Stimulated activated CD4-positive, alpha-beta T cell treated with anti-CD3 and anti-CD28 coated beads, Interleukin-12 subunit alpha, Interleukin-12 subunit beta, amount 100 ng/mL, for 48 hours (primary cell): ENCODE measurements at regions not wholly inside any gene's neighbourhood (a gene's known extent, or its start where the extent isn't known, plus 50 kb on each side); places are given as distances from the start of the nearest gene placed in this dataset.
"Not testable (repeated sequence)": the region's sequence is repeated elsewhere in the genome, so short reads cannot be mapped to it uniquely, and the experiment has no call there.

Experiments used
- DNase-seq, 3 donors: peaks; one replicate each; pipeline ENCODE4 v3.0.0-alpha.2; 2020; ENCODE audit warnings: low read depth in 2 of 3, low spot score in 1 of 3

DNA sequence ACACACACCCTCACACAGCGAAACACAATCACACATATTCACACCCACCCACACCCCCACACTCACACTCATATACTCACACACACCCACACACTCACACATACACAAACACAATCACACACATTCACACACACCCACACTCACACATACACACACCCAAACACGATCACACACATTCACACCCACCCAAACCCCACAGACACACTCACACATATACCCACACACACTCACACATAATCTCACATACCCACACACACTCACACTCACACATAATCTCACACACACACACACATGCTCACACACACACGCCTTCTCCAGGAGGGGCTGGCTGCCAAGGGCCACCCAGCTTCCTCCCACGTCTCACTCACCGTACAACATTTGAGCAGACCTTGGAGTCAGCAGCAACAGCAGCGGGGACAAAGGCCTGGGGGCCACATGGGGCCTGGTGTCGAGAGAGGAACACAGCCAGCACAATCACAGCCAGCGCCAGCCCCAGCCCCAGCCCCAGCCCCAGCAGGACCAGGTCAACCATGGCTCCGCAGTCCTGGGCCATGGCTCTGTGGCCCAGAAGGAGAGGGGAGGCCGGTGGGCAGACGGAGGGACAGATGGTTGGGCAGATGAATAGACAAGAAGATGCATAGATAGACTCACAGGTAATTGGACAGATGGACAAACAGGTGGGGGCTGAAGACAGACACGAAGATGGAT, 932.9 kb downstream of the TUBA3C start:
- not testable (repeated sequence) for DNase-seq

DNA sequence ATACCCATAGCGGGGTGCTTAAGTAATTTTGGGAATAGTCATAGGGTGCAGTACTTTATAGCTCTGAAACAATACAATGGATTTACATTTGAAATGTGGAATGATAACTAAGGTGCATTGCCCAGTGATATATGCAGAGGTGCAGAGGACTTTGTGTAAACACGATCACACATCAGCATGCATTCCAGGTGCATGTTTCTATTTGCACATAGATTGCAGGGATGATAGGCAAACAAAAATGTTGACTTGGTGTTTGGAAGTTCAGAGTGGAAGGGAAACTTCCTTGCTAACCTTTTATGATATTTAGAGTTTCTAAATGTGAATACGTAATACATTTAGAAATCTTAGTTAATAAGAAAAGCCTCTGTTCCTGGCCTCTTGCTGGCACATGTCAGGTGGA, 941.5 kb downstream of the TUBA3C start:
- not testable (repeated sequence) for DNase-seq

DNA sequence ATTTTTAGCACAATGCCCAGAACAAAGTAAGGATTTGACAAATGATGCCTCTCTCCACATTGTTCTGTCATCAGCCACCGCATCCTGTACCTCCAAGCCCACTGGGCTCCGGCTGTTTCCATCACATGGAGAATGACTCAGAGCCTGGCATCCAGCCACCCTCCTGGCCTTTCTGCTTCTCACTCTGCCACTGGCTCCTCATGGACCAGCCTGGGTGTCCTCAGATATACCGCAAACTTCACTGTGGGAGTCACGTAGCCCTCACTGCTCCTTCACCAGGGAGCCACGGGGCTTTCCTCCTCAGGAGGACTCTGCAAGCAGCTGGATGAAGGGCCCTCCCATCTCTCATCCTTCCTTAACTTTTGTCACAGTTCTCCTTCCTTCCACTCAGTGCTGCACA, 943.0 kb downstream of the TUBA3C start:
- DNase-seq = not testable (repeated sequence)

DNA sequence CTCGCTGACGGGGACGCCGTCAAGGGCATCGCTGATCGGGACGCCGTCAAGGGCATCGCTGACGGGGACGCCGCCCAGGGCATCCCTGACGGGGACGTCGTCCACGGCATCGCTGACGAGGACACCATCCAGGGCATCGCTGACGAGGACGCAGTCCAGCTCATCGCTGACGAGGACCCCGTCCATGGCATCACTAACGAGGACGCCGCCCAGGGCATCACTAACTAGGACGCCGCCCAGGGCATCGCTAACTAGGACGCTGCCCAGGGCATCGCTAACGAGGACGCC, 945.2 kb downstream of the TUBA3C start:
- DNase-seq = no peak

DNA sequence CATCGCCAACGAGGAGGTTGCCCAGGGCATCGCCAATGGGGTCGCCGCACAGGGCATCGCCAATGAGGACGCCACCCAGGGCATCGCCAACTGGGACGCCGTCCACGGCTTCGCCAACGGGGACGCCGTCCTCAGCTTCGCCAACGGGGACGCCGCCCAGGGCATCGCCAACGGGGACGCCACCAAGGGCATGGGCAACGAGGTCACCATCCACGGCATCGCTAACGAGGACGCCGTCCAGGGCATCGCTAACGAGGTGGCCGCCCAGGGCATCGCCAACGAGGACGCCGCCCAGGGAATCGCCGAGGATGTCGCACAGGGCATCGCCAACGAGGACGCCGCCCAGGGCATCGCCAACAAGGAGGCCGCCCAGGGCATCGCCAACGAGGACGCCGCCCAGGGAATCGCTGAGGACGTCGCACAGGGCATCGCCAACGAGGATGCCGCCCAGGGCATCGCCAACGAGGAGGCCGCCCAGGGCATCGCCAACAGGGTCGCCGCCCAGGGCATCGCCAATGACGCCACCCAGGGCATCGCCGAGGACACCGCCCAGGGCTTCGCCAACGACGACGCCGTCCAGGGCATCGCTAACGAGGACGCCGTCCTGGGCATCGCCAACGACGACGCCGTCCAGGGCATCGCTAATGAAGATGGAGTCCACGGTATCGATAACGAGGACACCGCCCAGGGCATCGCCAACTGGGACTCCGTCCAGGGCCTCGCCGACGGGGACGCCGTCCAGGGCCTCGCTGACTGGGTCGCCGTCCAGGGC, 945.7 kb downstream of the TUBA3C start:
- DNase-seq = no peak

DNA sequence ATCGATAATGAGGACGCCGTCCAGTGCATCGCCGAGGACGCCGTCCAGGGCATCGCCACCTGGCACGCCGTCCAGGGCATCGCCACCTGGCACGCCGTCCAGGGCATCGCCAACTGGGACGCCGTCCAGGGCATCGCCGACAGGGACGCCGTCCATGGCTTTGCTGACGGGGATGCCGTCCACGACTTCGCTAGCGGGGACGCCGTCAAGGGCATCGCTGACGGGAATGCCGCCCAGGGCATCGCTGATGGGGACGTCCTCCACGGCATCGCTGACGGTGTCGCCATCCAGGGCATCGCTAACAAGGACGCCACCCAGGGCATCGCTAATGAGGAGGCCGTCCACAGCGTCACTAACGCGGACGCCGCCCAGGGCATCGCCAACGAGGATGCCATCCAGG, 946.5 kb downstream of the TUBA3C start:
- no peak for DNase-seq

DNA sequence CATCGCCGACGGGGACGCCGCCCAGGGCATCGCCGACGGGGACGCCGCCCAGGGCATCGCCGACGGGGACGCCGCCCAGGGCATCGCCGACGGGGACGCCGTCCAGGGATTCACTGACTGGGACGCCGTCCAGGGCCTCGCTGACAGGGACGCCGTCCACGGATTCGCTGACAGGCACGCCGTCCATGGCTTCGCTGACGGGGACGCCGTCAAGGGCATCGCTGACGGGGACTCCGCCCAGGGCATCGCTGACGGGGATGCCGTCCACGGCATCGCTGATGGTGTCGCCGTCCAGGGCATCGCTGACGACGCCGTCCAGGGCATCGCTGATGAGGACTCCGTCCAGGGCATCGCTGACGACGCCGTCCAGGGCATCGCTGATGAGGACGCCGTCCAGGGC, 947.2 kb downstream of the TUBA3C start:
- DNase-seq = not testable (repeated sequence)

DNA sequence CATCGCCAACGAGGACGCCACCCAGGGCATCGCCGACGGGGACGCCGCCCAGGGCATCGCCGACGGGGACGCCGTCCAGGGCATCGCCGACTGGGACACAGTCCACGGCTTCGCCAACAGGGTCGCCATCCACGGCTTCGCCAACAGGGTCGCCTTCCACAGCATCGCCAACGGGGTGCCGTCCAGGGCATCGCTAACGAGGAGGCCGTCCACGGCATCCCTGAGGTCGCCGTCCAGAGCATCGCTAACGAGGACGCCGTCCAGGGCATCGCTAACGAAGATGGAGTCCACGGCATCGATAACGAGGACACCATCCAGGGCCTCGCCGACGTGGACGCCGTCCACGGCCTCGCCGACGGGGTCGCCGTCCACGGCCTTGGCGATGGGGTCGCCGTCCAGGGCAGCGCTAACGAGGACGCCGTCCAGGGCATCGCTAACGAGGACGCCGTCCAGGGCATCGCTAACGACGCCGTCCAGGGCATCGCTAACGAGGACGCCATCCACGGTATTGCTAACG, 947.8 kb downstream of the TUBA3C start:
- DNase-seq = no peak

DNA sequence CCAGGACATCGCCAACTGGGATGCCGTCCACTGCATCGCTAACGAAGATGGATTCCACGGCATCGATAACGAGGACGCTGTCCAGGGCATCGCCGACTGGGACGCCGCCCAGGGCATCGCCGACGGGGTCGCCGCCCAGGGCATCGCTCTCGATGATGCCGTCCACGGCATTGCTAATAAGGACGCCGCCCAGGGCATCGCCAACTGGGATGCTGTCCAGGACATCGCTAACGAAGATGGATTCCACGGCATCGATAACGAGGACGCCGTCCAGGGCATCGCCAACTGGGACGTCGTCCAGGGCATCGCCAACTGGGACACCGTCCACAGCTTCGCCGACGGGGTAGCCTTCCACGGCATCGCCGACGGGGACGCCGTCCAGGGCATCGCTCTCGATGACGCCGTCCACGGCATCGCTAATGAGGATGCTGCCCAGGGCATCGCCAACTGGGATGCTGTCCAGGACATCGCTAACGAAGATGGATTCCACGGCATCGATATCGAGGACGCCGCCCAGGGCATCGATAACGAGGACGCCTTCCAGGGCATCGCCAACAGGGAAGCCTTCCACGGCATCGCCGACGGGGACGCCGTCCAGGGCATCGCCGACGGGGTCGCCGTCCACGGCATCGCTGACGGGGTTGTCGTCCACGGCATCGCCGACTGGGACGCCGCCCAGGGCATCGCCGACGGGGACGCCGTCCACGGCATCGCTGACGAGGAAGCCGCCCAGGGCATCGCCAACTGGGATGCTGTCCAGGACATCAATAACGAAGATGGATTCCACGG, 948.4 kb downstream of the TUBA3C start:
- DNase-seq = no peak

DNA sequence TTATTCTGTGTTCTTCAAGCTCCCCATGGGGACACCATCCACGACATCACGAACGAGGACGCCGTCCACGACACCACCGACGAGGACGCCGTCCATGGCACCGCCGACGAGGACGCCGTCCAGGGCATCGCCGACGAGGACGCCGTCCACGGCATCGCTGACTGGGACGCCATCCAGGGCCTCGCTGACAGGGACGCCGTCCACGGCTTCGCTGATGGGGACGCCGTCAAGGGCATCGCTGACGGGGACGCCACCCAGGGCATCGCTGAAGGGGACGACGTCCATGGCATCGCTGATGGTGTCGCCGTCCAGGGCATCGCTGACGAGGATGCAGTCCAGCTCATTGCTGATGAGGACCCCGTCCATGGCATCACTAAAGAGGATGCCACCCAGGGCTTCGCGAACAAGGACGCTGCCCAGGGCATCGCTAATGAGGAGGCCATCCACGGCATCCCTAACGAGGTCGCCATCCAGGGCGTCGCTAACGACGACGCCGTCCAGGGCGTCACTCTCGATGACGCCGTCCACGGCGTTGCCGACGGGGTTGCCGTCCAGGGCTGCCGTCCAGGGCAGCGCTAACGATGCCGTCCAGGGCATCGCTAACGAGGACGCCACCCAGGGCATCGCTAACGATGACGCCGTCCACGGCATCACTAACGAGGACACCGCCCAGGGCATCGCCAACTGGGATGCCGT, 949.2 kb downstream of the TUBA3C start:
- no peak for DNase-seq

DNA sequence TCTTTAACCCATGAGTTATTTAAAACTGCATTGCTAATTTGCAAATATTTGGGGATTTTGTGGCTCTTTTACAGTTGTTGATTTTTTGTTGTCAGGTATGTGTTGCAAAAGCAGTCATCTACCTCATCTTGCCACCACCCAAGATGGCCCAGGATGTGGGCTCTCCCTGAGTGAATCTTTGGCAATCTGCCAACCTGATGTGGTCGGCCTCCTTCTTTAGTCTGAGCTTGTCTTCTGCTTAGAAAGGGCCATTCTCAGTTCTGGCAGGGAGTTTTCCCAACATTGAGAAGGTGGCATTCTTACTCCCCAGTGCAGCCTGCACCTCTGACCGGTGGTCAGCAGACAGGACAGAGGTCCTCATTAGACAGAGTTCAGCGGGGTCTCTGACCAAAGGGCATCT, 957.2 kb downstream of the TUBA3C start:
- DNase-seq = not testable (repeated sequence)

DNA sequence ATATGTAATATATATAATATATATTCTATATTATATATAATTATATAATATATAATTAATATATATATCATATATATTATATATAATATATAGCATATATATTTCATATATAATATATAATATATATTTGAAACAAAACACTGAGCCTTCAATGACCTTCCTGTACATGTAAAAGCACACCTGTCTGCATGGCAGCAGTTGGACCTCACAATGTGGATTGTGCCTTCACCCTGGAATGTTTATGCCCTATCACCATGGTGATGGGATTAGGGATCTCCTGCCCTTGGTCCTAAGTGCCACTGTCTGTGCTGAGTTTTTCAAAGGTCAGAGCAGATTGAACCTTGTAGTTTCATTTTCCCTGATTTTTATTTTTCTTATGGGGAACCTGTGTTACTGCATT, 966.9 kb downstream of the TUBA3C start:
- not testable (repeated sequence) for DNase-seq

DNA sequence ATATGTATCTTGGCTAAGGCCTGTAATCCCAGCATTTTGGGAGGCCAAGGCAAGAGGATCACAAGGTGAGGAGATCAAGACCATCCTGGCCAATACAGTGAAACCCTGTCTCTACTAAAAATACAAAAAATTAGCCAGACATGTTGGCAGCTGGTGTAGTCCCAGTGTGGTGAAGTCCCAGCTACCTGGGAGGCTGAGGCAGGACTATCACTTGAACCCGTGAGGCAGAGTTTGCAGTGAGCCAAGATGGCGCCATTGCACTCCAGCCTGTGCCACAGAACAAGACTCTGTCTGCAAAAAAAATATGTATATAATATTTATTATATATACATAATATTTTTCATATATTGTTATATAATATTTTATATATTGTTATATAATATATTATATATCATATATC, 968.1 kb downstream of the TUBA3C start:
- DNase-seq = not testable (repeated sequence)

DNA sequence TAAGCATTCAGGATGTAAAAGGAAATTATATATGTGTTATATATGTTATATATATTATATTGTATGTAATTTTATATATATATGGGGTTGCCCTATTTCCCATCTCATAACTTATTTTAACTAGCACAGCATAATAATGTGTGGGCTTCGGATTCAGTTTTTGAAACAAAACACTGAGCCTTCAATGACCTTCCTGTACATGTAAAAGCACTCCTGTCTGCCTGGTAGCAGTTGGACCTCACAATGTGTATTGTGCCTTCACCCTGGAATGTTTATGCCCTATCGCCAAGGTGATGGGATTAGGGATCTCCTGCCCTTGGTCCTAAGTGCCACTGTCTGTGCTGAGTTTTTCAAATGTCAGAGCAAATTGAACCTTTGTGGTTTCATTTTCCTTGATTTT, 968.8 kb downstream of the TUBA3C start:
- DNase-seq = peak in 1 of 3 donors; percentile 8

DNA sequence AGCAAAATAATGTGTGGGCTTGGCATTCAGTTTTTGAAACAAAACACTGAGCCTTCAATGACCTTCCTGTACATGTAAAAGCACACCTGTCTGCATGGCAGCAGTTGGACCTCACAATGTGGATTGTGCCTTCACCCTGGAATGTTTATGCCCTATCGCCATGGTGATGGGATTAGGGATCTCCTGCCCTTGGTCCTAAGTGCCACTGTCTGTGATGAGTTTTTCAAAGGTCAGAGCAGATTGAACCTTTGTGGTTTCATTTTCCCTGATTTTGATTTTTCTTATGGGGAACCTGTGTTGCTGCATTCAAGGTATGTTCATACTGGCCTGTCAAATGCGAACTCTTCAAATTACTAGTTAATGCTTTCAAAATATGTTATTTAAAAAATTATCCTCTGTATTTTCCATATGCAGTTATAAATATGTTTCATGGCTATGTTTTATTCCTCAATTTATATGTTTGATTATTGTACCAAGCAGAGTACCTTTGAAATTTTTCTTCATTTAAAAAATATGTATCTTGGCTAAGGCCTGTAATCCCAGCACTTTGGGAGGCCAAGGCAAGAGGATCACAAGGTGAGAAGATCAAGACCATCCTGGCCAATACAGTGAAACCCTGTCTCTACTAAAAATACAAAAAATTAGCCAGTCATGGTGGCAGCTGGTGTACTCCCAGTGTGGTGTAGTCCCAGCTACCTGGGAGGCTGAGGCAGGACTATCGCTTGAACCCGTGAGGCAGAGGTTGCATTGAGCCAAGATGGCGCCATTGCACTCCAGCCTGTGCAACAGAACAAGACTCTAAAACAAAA, 969.7 kb downstream of the TUBA3C start:
- not testable (repeated sequence) for DNase-seq

DNA sequence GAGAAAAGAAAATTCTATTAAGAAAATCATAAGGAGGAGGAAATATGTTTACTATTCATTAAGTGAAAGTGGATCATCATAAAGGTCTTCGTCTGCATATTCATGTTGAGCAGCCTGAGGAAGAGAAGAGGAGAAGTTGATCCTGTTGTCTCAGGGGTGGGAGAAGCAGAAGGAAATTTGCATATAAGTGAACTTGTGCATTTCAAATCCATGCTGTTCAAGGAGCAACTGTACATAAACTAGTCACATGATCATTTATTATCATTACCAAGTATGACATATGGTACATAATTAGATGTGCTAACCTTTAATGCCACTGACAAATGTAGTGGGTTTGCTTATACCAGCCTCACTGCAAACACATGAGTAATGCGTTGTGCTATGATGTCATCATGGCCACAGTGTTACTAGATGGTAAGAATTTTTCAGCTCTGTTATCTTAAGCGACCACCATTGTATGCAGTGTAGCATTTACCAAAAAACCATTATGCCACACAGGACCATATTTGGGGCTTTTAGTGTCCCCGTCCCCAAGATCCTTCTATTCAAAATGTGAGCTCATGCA, 976.9 kb downstream of the TUBA3C start:
- not testable (repeated sequence) for DNase-seq

DNA sequence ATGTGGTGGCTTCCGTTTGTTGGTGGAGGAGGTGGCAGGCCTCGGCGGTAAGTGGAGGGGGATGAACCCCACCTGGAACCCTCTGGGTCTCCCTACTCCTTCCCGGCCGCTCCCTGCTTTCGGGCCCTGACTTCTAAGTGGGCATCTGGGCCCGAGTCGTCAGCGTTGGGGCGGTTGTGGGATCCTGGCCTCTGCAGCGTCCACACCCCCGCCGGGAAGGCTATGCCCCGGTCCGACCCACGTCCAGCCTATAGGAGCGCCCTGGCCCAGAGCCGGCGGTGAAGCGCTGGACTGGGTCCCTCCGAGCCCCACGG, 986.3 kb downstream of the TUBA3C start:
- not testable (repeated sequence) for DNase-seq

DNA sequence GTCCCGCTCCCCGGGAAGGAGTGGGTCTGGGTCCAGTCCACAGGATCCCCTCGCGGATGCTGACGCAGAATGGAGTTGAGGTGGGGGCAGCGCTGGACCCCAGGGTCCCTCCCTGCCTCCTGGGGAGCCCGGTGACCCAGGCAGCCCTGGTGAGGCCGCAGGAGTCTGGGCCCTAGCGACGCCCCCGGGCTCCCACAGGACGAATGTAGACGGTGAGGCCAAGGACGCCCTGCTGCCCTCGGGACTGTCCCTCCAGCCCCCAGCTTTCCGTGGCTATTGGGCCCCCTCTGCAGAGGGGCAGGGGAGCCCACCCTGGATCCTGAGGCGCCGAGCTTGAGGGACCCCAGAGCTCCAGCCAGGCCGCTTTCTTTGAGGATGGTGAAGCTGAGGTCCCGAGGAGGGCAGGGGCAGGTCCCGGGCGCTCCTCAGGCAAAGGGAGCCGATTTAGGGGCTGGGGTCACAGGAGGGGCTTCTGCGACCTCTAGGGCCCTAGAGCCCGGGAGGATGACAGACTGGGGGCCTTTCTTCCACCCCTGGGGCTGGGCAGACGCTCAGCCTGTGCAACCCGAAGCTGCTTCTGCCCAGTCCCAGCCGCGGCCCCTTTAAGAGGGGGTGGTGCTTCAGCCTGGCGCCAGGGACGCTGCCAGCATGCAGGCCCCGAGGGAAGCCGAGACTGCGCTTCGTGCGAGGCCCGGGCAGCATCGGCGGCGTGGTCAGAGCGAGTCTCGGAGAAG, 986.8 kb downstream of the TUBA3C start:
- not testable (repeated sequence) for DNase-seq

DNA sequence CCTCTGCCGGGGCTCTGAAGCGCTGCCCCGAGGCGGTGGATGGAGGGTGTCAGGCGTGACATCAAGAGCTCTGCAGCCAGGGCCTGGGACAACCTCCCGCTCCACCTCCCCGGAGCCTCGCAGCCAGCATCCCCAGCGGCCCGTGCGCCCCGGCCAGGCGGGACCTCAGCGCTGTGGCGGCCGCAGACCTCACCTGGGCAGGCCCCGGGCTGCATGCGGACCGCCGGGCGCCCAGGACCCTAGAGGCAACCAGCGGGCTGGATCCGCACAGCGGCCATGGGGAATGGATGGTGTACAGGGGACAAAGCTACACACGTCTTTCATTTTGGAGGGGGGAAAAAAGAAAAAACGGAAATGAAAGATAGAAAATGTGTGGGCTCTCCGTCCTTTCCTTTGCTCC, 987.5 kb downstream of the TUBA3C start:
- not testable (repeated sequence) for DNase-seq
